ENCODE measurements at regions not wholly inside any gene's neighbourhood (a gene's known extent, or its start where the extent isn't known, plus 50 kb on each side); places are given as distances from the start of the nearest gene placed in this dataset.
"Not testable (repeated sequence)": the region's sequence is repeated elsewhere in the genome, so short reads cannot be mapped to it uniquely, and the experiment has no call there.

DNA sequence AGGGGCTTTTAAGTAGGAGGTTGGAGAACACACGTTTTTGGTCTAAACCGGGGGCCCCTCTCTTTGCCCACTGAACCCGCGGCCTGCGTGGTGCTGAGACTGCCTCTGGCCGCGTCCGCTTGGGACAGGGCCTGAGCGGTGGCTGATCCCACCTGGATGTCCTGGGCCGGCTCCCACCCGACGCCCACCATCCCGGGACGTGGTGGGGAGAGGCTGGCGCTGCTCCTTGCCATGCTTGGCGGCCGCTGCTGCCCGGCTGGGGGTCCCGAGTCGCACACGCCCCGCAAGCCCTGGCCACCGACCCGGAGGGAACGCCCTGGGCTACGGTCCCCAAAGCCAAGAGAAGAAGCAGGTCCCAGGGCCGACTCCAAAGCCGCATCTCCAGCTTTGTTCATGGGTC, 130.1 kb downstream of the POTEM start:
- H3K4me1 ChIP-seq; H3K4me3 ChIP-seq; H3K36me3 ChIP-seq; H3K9me3 ChIP-seq; intact Hi-C loops (cut with DNase I); H3K27ac ChIP-seq; H3K27me3 ChIP-seq: not testable (repeated sequence)
- DNase-seq (ENCODE audit: extremely low spot score in 2 of 2): peak in 1 of 2 donors; percentile 96

DNA sequence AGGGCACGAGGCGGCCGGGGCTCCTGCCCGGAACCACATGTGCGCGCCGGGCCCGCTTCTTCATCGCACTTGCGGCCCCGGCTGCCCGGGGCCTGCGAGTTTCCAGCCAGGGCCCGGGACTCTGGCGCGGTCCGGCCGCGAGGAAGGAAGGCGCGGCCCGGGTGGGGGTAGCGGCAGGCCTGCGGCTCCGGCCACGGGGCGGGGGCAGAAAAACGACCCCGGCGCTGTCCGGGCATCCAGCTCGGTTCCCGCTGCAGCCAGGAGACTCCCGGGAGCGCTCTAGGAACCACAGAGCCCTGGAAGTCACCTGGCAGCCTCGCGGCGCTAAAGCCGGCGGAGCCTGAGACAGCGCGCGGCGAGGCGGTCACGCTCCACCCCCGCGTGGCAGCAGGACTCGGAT, 130.5 kb downstream of the POTEM start:
- H3K4me3 ChIP-seq; intact Hi-C loops (cut with DNase I); H3K4me1 ChIP-seq; H3K27me3 ChIP-seq; H3K27ac ChIP-seq; H3K36me3 ChIP-seq; H3K9me3 ChIP-seq: not testable (repeated sequence)
- DNase-seq (ENCODE audit: extremely low spot score in 2 of 2): peak in 1 of 2 donors; percentile 70

DNA sequence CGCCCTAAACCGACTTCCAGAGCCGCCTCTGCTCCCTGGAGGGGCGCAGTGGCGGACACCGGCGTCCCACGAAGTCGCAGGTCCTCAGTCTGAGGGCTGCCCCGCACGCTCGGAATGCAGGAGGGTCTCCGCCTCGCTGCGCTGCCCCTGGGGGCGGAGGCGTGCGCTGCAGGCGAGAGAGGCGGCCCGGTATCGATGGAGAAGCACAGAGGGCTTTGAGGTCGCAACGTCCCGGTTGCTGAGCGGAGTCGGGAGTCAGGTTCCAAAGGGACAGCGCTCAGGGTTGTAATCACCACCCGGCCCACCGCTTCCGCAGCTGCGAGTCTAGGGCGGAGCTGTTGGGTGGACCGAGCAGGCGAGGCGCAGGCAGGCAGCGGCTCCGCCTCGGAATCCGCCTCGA, 131.0 kb downstream of the POTEM start:
- H3K27me3 ChIP-seq; H3K4me1 ChIP-seq; H3K27ac ChIP-seq; intact Hi-C loops (cut with DNase I); H3K36me3 ChIP-seq; H3K9me3 ChIP-seq; H3K4me3 ChIP-seq; DNase-seq (ENCODE audit: extremely low spot score in 2 of 2): not testable (repeated sequence)

DNA sequence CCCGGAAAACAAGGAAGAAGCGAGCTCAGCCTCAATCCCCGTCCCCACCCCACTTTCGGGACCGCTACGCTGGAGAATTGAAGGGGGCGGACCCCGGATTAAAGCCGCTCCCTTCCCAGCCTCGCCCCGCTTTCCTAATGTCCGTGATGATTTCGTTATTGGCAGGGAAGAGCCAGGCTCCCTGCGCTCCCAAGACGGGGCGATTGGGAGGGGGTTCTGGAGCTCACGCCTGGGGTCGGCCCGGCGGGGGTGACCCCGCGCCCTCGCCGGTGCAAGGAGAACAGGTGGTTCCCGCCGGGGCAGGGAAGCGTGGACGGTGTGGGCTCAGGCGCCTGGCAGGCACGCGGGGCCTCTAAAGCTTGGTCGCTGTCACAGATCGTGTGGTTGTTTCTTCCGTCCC, 131.5 kb downstream of the POTEM start:
- peak in 1 of 2 donors; percentile 95 for DNase-seq (ENCODE audit: extremely low spot score in 2 of 2)
- intact Hi-C loops (cut with DNase I): not testable (repeated sequence)

DNA sequence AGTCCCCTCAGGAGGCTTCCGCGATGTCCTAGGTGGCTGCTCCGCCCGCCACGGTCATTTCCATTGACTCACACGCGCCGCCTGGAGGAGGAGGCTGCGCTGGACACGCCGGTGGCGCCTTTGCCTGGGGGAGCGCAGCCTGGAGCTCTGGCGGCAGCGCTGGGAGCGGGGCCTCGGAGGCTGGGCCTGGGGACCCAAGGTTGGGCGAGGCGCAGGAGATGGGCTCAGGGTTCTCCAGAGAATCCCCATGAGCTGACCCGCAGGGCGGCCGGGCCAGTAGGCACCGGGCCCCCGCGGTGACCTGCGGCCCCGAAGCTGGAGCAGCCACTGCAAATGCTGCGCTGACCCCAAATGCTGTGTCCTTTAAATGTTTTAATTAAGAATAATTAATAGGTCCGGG, 132.1 kb downstream of the POTEM start:
- intact Hi-C loops (cut with DNase I); H3K27me3 ChIP-seq; H3K9me3 ChIP-seq: not testable (repeated sequence)

More for the DNA sequence above, 131.5 kb downstream of the POTEM start:
- not testable (repeated sequence) for H3K36me3 ChIP-seq, H3K27ac ChIP-seq, H3K9me3 ChIP-seq, H3K4me3 ChIP-seq, H3K4me1 ChIP-seq, H3K27me3 ChIP-seq

DNA sequence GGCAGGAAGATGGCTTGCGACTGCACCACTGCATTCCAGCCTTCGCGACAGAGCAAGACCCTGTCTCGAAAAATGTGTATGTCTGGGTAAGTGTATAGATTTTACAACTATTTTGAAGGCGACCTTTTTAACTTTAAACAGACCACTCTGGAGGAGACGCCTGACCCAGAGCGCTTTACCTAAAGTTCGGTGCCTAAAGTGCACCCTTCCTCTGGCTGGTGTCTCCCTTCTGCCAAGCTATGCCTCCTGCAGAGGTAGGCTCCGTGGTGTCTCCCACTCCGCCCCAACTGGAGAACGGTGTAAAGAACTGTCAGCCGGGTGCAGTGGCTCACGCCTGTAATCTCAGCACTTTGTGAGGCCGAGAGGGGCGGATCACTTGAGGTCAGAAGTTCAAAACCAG, 132.7 kb downstream of the POTEM start:
- H3K36me3 ChIP-seq; H3K4me3 ChIP-seq; H3K9me3 ChIP-seq; intact Hi-C loops (cut with DNase I); DNase-seq (ENCODE audit: extremely low spot score in 2 of 2); H3K27me3 ChIP-seq; H3K27ac ChIP-seq; H3K4me1 ChIP-seq: not testable (repeated sequence)

More for the DNA sequence above, 132.1 kb downstream of the POTEM start:
- H3K27ac ChIP-seq; H3K4me3 ChIP-seq; DNase-seq (ENCODE audit: extremely low spot score in 2 of 2); H3K4me1 ChIP-seq; H3K36me3 ChIP-seq: not testable (repeated sequence)

DNA sequence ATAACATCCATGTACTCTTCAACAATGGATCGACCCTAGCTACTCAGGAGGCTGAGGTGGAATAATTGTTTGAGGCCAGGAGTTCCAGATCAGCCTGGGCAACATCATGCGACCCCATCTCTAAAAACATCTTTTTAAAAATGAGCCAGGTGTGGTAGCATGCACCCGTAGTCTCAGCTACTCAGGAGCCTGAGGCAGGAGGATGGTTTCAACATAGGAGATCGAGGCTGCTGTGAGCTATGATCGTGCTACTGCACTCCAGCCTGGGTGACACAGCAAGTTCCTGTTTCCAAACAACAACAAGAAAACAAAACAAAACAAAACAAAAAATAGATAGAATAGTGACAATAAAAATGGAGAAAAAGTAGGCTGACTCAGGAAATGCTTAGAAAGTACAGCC, 138.3 kb downstream of the POTEM start:
- H3K36me3 ChIP-seq; H3K4me3 ChIP-seq; H3K27me3 ChIP-seq; DNase-seq (ENCODE audit: extremely low spot score in 2 of 2); H3K4me1 ChIP-seq; H3K9me3 ChIP-seq; intact Hi-C loops (cut with DNase I); H3K27ac ChIP-seq: not testable (repeated sequence)

DNA sequence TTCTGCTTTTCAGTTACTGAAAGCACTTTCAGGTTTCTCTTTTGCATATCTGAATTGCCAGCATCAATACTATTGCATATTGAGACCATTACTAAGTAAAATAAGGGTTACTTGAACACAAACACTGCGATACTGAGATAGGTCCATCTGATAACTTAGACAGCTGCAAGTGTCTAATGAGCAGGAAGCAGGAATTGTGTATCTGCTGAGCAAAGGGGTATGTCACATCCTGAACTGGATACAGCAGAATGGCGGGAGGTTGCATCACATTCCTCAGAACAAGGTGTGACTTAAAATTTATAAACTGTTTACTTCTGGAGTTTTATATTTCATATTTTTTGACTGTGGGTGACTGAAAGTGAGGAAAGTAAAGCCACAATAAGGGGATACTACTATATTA, 142.7 kb downstream of the POTEM start:
- H3K27me3 ChIP-seq; H3K27ac ChIP-seq; DNase-seq (ENCODE audit: extremely low spot score in 2 of 2); H3K36me3 ChIP-seq; H3K4me3 ChIP-seq; H3K4me1 ChIP-seq; H3K9me3 ChIP-seq; intact Hi-C loops (cut with DNase I): not testable (repeated sequence)

DNA sequence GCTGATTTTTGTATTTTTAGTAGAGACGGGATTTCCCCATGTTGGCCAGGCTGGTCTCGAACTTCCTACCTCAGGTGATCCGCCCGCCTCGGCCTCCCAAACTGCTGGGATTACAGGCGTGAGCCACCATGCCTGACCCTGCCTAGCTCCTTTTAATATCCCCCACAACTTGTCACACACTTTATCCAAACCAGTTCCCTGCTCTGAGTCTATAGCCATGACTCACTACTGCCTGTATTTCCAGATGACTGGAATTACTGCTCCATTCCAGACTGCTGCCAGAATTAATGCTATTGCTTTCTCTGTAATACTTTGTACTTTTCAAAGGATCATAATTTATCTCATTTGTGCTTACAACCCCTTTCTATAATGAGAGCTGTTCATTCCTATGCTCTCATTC, 153.1 kb downstream of the POTEM start:
- H3K4me3 ChIP-seq; DNase-seq (ENCODE audit: extremely low spot score in 2 of 2); H3K36me3 ChIP-seq; H3K4me1 ChIP-seq; H3K27ac ChIP-seq; intact Hi-C loops (cut with DNase I); H3K27me3 ChIP-seq; H3K9me3 ChIP-seq: not testable (repeated sequence)

DNA sequence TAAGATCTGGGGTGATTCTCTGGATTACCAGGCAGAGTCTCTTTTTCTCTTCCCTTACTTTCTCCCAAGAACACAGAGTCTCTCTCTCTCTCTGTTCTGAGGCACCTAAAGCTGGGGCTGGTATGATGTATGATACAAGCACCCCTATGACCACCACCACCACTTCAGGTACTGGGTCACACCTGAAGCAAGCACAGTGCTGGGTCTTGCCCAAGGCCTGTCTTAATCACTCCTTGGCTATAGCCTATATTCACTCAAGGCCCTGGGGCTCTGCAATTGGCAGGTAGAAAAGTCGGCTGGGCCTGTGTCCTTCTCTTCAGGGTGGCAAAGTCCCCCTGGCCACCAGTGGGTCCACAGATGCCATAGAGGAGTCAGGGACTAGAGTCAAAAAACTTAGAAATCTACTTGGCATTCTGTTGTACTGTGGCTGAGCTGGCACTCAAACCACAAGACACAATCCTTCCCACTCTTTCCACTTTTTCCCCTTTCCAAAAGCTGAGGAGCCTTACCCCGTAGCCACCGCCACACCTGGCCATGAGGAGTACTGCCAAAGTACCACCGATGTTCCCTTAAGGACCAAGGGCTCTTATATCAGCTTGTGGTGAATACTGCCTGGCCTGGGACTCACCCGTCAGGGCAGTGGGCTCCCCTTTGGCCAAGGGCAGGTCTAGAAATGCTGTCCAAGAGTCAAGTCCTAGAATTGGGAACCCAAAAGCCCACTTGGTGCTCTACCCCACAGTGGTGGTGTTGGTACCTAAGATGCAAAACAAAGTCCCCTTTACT, 159.2 kb downstream of the POTEM start:
- H3K9me3 ChIP-seq; H3K4me1 ChIP-seq; H3K36me3 ChIP-seq; intact Hi-C loops (cut with DNase I); H3K27ac ChIP-seq; H3K4me3 ChIP-seq; H3K27me3 ChIP-seq; DNase-seq (ENCODE audit: extremely low spot score in 2 of 2): not testable (repeated sequence)

DNA sequence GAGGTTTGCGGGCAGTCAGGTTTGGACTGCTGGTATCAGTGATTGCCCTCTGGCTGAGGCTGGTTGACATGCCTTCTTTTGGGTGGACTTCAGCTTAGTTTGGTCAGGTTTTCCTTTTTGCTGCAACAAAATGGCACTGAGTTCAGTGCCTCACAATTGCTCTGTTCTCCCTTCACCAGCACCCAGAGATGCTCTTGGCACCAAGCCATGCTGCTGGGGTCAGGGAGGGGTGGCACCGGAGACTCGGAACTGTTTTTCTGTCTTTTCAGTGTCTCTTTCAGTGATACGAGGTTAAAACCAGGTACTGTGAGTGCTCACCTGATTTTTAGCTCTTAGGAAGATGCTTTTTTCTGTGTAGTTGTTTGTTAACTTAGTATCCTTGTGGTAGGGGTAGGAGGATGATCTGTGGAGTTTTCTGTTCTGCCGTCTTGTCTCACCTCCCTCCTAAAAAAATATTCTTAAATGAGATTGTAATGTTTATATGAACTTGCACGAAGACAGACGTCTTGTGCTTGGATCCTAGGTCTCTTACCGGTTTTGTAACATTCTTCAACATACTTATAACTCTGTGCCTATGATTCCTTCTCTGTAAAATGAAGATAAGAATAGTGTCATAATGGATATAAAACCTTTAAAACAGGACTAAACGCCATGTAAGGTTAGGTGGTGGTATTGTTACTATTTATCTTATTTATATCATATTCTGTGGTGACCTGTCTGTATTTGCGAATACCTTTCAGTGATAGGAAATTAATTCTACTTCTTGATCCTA, 160.6 kb downstream of the POTEM start:
- DNase-seq (ENCODE audit: extremely low spot score in 2 of 2); H3K27me3 ChIP-seq; H3K36me3 ChIP-seq; intact Hi-C loops (cut with DNase I); H3K4me3 ChIP-seq; H3K9me3 ChIP-seq; H3K4me1 ChIP-seq; H3K27ac ChIP-seq: not testable (repeated sequence)

DNA sequence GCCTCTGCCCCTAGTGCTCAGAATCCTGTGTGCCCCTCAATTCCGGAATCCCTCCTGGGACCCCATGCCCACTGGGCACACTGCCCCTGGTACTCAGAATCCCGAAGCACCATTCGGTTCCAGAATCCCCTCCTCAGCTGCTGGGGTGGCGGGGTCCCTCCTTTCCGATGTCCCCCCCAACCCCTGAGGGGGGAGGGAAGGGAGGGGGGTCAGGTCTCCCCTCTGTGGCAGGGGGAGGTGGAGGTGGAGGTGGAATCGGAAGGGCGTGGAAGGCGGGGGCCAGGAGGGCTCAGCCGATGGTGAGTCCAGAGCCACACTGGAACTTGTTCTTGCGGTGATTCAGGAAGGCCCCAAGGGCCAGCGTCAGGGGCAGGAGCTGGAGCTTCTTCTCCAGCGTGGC, 164.3 kb downstream of the POTEM start:
- intact Hi-C loops (cut with DNase I); H3K27ac ChIP-seq; H3K9me3 ChIP-seq; H3K27me3 ChIP-seq; DNase-seq (ENCODE audit: extremely low spot score in 2 of 2); H3K36me3 ChIP-seq; H3K4me1 ChIP-seq; H3K4me3 ChIP-seq: not testable (repeated sequence)

DNA sequence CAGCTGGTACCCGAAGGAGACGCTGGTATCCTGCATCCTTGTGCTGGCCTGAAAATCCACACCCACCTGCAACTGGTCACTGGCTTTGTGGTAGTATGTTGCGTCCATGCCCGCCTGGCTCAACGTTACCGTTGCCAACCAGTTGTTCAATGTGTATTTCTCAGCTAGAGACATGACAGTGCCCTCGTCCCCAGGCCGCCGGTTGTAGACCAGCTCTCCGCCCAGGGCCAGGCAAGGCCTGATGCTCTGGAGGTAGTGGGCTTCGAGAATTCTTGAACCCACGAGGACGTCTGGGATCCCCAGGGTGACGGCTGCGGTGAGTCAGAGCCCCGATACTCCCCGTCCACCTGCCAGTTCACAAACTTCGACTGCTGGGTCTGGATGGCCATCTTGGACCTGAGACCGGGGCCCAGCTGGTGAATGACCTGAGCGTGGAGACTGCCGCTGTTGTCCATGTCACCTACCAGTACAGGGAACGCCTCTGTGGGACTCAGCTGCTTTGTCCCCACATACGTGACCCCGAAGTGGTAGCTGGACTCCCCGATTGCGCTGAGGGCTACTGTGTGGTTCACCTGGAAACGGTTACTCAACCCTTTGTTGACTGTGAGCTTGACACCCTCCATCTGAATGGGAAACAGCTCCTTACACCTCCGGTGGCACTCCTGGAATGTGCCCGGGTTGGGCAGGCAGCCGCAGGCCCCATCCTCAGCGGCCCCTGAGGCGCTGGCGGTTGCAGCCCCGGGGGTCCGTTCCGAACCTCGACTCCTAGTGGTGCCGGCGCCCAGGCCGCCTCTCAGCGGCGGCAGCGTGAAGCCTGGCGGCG, 165.0 kb downstream of the POTEM start:
- DNase-seq (ENCODE audit: extremely low spot score in 2 of 2); intact Hi-C loops (cut with DNase I): not testable (repeated sequence)

More for the DNA sequence above, 165.0 kb downstream of the POTEM start:
- H3K27me3 ChIP-seq, H3K4me1 ChIP-seq, H3K9me3 ChIP-seq, H3K27ac ChIP-seq, H3K36me3 ChIP-seq, H3K4me3 ChIP-seq: not testable (repeated sequence)
